ENCODE measurements at regions not wholly inside any gene's neighbourhood (a gene's known extent, or its start where the extent isn't known, plus 50 kb on each side); places are given as distances from the start of the nearest gene placed in this dataset.

DNA sequence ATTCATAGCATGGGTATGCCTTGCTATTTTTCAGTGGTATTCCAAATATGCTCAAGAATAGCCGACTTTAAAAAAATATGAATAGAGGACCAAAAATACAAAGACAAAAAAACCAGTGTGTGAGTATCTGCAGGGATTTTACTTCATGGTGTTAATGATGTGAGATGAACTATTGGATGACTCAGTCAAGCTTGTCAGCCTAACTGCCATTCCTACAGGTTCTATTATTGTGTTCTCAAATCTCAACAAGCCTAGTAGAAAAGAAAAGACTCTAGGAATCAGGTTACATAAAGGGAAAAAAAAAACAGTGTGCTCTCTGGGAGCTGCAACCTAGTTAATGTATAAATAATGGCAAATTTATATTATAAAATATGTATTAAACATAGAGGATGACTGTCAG, 588.4 kb upstream of the BTBD3 start:
- DNase-seq, result no peak

DNA sequence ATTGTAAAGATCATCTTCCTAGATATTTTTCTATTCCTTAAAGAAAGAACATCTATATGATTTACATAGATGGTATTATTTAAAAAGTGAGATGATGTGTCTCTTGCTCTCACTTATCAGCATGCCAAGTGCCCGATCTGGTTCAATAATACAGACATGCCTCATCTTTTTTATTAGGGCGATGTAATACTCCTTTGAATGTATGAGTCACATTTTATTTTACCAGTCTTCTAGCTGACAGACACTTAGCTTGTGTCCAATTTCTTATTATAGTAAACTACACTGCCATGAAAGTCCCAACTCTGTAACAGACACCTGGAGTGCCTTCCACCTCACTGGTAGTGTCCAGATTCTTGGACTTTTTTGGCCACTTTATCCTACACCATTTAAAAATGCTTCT, 586.6 kb upstream of the BTBD3 start:
- DNase-seq, result no peak

DNA sequence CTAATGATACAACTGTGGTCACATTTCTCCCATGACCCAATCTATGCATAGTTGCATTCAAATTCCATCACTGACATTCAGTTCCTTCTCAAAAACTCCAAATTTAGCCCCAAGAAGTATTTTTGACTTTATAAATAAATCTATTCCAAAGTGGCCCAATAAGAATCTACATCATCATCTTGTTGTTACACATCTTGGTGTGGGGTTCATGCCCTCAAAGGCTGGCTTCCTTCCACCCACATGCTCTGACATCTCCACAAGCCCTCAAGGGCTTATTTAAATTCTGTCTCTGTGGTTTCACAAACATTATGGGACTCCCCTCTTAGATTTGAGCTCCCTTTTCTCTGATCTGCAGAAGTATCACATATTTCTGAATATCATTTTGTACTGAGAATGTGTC, 585.3 kb upstream of the BTBD3 start:
- DNase-seq, result no peak

DNA sequence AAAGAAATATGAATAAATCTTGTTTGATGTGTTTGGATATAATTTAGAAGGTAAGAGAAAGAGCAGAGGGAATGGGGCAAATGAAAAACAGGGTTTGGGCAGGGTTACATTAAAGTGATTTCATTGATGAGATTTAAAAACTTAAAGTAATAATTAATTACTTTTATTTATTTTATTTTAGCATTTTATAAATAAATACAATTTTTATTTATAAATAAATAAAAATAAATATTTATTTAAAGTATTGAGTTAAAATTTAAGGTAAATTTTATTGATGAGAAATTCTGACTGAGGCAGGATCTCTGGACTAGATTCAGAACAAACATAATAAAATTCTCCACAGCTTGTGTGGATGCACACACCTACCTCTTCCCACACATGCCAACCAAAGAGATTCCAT, 584.1 kb upstream of the BTBD3 start:
- DNase-seq, result no peak

DNA sequence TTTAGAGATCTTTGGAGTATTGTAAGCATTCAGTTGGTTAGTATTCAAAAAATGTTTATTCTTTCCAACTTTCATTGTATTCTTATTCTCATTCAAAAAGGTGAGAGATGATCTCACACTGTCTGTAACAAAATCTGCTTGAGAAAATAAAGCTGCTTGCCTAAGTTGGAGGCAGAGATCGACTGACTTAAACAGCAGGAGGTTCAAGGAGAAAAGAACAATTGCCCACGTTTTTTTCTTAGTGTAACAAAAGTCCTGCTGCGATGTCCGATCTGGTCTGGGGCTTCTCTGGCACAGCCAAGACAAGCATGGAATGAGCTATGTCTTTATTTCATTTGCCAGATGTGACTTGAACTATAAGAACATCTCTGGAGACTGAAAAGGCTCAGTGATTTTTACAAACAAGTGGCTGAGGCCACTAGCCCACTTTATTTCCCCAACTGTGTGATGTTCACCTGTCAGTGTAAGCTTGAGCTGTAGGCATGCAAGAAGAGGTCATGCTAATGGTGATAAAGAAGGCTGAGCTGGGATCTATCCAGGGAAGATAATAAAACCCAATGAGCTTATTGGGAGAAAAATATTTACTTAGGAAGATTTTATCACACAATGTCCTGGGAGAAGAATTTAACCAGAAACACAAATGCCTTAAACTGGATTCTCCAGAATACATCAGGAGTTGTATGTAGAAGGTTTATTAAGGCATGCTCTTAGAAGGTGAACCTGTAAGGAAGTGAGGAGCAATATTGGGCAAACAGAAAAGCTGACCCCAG, 580.1 kb upstream of the BTBD3 start:
- no peak for DNase-seq

DNA sequence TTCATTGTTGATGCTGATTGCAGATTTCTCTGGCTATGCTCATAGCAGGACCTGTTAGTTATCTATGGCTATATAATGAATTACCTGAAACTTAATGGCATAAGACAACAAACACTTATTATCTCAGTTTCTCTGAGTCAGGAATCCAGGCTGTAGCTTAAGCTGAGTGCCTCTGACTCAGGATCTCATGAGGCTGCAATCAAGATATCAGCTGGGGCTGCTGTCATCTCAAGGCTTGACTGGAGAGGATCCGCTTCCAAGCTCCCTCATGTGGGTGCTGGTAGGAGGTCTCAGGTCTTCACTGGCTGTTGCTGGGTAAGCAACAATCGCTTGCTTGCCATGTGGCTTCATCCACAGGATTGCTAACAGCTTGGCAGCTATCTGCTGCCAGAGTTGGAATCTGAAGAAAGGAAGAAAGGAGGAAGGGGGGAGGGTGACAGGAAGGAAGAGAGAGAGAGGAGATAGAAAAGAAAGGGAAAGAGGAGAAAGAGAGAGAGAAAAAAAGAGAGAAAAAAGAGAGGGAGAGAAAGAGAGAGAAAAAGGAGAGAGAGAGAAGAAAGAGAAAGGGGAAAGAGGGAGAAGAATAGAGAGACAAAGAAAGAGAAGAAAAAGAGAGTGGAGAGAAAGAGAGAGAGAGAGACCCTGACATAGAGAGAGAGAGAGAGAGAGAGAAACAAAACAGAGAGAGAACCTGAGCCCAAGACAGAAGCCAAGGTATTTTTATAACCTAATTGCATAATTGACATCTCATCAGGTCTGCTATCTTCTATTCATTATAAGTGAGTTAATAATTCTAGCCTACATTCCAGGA, 579.0 kb upstream of the BTBD3 start:
- no peak for DNase-seq

DNA sequence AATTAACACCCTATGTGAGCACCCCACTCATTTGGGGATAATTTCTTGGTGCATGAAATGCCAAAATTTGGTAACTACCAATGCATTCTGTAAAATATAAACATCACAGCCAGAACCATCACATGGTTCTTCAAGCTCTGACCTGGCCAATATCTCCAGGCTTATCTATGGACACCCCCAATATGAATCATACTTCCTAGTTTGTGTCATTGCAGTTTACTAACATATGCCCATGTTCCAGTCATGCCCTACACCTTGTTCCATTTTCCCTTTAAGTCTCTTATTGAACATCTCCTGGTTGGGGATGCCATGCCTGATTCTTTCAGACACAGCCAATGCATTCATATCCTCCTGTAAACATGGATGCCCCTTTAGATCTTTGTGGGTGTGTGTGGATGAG, 572.8 kb upstream of the BTBD3 start:
- no peak for DNase-seq

DNA sequence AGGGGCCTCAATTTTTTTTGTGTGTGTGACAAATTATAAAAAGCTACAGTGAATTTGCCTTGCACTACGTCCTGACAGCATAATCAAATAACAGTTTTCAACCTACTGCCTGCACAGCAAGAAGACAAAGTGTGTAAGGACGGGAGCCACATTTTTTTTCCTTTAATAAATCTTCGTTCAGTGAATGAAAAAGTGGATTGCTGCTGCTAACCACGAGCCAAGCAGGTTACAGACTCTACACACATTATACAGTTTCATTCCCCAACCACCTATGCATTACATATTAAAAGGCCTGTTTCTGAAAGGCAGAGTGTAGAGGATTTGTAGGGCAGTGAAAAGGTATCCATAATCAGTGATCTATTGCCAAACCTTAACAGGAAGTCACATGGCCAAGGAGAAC, 570.0 kb upstream of the BTBD3 start:
- DNase-seq, result no peak

DNA sequence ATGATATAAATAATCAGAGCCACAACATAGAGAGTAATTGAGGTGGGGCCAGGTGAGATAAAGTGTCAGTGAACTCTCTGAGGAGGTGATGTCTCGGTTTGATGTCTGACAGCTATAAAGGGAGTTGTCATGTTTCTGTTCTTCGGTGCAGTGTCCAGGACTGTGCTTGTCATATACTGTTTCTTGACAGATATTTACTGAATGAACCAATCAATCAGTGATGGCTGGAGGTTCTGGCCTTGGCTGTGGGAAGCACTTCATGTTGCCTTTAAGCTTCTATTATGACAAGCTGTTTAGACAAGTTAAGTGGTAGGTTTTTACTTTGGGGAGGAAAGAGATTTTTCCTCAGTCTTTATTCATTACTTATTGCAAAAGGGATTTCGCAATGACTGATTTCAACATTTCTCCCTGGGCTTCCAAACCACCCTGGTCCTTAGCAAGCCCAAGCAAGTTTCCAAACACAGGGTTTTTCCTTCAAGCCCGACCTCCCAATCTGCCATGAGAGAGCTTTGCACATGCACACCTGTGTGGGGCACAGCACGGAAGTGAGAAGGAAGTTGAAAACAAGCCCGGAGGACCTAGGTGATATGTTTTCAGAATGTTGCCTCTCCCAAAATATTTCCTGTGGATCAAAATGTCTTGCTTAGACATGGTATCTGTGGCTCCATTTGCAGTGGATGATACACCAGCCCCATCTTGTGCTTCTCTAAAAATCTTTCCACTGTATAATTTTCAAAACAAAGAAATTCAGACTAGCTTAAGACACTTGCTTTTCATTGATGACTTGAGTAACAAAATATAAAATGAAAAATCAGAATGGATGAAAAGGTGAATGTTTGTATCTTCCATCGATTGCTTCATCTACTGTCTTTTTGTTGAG, 567.3 kb upstream of the BTBD3 start:
- no peak for DNase-seq

DNA sequence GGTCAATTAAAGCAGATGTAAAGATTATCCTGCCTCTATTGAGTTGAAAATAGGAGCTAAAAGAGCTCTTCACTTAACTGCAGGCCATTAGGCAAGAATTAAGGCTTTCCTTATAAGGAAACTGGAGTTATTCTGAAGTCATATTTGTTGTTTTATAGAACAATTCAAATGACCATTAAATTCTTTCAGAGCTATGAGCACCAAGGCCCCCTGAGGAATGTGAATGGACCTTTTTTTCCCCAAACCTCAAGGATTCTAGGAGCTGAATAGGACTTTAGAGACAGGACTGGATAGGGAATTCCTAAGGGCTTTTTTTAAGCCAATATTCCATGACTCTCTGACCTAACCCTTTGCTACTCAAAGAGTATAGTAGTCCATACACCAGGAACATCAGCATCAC, 565.7 kb upstream of the BTBD3 start:
- DNase-seq, result no peak

DNA sequence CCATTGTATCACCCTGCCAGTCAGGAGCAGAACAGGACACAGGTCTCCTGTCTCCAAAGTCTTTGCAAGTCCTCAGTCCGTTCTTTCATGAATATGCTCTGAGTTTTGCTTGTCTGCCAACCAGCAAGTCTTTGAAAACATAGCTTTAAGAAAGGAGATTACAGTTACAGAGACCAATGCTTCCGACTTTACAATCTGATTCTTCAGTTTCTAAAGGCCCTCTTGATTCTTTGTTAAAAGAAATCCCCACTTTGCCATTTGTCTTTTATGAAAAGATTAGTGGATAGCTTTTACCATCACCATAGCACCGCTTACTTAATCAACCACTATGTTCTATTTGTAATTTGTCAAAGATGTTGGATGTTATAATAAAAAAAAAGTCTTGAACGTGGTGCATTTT, 562.8 kb upstream of the BTBD3 start:
- no peak for DNase-seq

DNA sequence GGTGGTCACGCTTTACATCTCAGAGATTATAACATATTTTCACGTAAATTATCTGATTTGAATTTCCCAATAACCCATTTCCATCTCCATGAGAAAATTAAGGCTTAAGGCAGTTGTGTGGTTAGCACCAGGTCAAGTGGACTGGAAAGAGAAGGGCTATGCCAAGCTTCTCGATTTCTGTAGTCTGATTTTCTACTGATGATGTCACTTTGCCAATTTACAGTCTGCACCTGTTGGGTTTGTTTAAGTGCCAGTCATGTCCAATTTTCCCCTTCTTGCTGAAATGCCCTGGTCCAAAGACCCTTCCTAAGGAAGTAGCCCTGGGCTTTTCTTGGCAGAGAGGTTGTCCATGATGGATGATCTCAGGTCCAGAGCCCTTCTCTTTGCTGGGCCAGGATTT, 562.3 kb upstream of the BTBD3 start:
- DNase-seq, result no peak

DNA sequence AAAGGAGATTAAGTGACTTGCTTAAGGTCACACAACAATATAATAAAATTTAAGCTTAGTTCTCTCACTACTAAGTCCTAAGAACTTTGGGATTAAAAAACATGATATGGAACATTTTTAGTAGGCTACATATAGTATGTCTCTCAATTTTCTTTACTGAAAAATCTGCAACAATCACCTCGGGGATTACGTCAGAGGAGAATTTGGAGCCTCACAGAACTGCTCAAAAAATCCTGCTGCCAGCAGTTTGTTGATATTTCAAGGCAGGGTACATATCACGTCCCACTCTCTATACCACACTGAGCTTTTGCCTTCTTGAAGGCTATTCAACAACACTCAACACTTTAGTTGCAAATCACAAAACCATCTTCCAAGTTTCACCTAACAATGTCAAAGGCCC, 561.6 kb upstream of the BTBD3 start:
- DNase-seq, result no peak

DNA sequence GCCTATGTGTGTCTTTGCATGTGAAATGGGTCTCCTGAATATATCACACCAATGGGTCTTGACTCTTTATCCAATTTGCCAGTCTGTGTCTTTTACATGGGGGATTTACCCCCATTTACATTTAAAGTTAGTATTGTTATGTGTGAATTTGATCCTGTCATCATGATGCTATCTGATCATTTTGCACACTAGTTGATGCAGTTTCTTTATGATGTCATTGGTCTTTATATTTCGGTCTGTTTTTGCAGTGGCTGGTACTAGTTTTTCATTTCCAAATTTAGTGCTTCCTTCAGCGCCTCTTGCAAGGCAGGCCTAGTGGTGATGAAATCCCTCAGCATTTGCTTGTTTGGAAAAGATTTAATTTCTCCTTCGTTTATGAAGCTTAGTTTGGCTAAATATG, 555.2 kb upstream of the BTBD3 start:
- no peak for DNase-seq

DNA sequence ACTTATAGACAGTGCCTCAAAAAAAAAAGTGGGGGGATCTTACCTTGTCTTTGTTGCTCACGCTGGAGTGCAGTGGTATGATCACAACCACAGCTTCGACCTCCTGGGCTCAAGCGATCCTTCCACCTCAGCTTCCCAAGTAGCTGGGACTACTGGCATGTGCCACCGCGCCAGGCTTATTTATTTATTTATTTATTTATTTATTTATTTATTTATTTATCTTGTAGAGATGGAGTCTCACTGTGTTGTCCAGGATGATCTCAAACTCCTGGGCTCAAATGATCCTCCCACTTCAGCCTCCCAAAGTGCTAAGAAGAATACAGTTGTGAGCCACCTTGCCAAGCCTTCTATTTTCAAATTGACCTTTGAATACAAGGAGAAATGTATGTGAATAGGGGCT, 553.0 kb upstream of the BTBD3 start:
- DNase-seq, result no peak

DNA sequence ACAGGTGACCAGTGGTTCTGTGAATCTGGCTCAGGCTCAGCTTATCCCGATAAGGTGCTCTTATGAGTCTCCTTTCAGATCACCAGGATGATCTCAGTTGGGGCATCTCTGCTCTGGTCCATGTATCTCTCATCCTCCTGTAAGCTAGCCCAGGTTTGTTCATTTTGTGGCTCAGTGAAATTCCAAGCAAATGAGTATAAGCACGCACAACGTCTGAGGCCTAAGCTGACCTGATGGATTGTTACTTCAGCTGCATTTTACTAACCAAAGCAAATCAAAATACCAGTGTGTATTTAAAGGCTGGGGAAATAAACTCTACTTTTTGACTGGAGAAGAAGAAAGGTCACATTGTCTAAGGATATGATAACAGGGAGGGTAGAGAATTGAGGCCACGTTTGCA, 551.0 kb upstream of the BTBD3 start:
- no peak for DNase-seq

DNA sequence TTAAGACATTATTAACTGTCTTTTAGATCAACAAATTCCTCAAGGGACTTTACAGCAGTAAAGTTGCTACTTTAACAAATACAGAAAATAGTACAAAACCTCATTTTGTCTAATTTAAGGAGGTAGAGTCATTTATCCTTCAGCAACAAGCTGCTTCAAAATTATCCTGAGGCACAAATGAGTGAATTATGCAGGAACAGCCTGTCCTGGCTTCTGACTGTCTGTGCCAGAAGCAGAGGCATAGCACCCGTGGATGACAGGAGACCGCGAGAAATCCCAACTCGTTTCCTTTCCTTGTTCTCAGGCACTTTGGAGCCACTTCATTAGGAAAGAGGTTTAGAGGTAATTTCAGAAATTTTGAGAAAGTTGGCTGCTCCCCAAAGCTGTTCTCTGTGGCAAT, 549.2 kb upstream of the BTBD3 start:
- no peak for DNase-seq

DNA sequence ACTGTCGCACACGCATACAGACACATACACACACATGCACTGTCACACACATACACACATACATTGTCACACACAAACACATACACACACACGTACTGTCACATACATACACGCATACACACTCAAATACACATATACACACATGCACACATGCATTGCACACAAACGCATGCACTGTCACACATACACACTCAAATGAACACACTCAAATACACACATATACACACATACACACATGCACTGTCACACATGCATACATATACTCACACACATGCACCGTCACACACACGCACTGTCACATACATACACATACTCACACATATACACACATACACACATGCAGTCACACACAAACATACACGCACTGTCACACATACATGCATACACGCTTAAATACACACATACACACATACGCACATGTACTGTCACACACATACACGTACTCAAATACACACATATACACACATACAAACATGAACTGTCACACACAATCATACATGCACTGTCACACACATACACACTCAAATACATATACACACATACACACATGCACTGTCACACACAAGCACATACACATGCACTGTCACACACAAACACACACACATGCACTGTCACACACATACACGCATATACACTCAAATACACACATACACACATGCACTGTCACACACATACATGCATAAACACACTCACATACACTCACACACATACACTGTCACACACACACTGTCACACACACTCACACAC, 548.6 kb upstream of the BTBD3 start:
- DNase-seq, result no peak

DNA sequence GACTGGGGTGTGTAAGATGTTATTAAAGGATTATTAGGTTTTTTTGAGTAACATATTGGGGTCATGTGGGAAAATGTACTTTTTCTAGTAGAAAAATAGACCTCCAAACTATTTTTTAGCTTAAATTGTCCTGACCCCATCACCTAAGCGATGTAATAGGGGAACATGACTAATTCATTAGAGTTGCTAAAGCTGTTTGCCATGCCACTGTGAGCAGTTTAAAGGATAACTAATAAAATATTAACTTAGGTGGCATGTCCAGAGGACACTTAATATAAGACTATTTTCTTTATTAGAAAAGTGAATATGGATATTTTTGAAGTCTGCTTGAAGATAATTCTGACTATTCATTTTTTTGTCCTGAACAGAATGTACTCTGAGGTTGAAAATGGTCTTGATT, 545.9 kb upstream of the BTBD3 start:
- DNase-seq, result no peak

DNA sequence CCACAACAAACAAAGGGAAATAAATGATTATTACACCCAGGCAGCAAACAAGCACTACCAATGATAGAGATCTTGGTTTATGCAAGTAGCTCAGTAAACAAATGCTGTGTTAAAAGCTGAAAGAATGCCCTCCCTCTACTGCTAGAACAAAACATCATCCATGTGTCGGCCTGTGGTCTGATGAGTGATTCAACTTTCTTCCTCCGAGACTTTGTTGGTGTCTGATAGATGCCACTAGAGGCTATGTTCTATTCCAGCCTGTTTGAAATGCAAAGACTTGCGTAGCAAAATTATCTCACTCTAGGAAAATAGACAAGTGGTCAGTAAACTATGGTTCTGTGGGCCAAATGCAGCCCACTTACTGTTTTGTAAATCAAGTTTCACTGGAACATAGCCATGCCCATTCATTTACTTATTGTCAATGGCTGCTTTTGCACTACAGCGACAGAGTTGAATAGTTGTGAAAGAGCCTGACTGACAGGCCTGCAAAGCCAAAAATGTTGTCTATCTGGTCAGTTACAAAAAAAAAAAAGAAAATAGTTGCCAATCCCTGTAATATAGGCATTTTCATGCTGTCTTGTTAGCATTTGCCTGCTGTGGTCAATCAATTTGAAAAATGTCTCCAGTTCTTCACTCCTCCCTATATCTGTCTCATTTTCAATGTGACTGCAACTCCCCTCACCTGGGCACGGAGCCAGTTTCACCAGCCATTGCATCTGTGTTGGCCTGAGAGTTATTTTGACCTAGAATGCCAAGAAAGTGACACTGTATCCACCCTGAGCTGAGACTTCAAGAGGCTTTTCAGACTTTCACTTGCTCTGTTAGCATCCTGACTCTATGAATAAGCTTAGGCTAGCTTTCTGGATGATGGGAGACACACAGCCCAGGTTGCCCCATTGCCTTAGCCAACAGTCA, 544.6 kb upstream of the BTBD3 start:
- no peak for DNase-seq

DNA sequence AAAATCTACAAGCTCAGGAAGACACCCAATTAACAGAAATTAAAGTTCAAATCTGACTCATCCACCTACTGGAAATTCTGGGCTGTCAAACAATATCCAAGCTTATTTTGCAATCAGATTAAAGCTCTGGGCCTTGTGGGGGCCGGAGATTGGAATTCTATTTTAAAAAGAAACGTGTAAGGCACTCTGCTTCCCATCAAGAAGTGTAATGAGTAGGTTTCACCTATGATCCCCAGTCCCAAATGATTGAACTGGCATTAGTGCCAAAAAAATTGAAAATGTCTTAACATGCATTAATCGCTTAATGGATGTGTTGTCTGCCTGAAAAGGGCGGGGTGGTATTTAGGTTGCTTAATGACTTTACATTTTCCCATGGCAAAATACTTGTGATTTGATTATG, 542.4 kb upstream of the BTBD3 start:
- DNase-seq, result no peak

DNA sequence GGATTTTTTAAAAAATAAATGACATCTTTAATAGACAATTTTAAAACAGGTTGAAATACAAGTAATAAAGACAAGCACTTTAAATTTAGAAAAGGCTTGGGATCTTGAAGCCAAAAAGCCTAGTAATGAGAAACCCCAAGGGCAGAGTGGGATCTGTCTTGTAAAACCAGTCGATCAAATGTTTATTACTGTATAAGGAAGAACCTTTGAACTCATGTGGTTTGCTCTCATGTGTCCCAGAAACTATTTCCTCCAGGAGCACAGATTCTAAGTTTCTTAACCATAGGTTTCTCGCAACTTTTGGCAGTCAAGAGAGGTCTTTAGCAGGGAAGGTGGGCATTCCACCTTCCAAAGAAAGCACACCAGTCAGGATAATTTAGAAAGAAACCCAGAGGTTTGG, 541.7 kb upstream of the BTBD3 start:
- no peak for DNase-seq

All from stimulated activated CD4-positive, alpha-beta T cell treated with anti-CD3 and anti-CD28 coated beads, Interleukin-4, amount 100 ng/mL, for 1 hour (primary cell).